ENCODE measurements at regions not wholly inside any gene's neighbourhood (a gene's known extent, or its start where the extent isn't known, plus 50 kb on each side); places are given as distances from the start of the nearest gene placed in this dataset.

DNA sequence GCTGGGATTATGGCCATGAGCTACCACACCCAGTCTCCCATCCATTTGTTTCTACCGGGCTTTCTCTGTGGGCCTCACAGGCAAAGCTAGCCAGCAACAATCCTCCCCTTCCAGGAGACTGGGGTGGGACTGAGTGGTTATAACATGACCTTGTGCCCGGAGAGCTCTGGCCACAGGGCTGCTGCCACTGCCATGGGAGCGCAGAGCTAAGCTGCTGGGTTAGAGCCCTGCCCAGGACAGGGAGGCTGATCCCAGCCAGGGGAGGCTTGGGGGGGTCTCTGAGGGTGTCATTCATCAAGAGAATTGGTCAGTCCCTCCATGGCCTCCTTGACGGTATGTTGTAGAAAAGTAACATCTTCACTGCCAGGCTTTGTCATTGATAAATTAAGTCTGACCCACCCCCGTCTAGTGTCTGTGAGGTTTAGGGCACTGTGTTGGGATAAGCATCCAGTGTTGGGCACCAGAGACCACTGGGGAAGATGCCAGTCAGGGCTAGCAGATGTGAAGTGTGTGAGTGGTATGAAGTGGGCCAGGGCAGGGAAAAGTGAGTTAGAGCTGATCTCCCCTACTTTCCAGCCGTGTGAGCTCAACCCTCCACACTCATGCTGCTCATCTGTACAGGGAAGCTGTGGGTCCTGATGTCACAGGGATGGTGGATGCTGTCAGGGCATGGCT, 368.4 kb upstream of the HS6ST1 start:
- H3K4me3 ChIP-seq (ENCODE audit: low read depth, low read length), result no peak overlapping the region
- TF ChIP-seq CTCF (IDR thresholded peaks at IDR 0.05; ENCODE audit: low read depth, low read length, missing control alignments), result no peak
- DNase-seq, result no peak
- no peaks in the 10 kb centered on the region for H3K27me3 ChIP-seq (replicated peaks)
- H3K36me3 ChIP-seq (replicated peaks), result no peaks in the 10 kb centered on the region
- in situ Hi-C loops (cut with HindIII; ENCODE audit: low pct_ligation_motif_present, low sequenced_read_pairs), result no loop called here
- no peak overlapping the region for H3K27ac ChIP-seq

- Histone ChIP-seq H3K27me3 (replicated peaks) (no peaks in the 10 kb centered on the region), H3K4me3 (ENCODE audit: low read depth, low read length) (no peak overlapping the region), H3K27ac (no peak overlapping the region), H3K36me3 (replicated peaks) (no peaks in the 10 kb centered on the region)
- in situ Hi-C loops (cut with HindIII; ENCODE audit: low pct_ligation_motif_present, low sequenced_read_pairs), result no loop called here
- DNase-seq, result no peak
- TF ChIP-seq CTCF (IDR thresholded peaks at IDR 0.05; ENCODE audit: low read depth, low read length, missing control alignments), result no peak
Observed at GRCh38 chr2:128687565-128687964, 368.9 kb upstream of the HS6ST1 start.

- Histone ChIP-seq H3K36me3 (replicated peaks) (no peaks in the 10 kb centered on the region), H3K27me3 (replicated peaks) (no peaks in the 10 kb centered on the region), H3K27ac (no peak overlapping the region), H3K4me3 (ENCODE audit: low read depth, low read length) (no peak overlapping the region)
- no peak for DNase-seq
- no peak for TF ChIP-seq CTCF (IDR thresholded peaks at IDR 0.05; ENCODE audit: low read depth, low read length, missing control alignments)
- in situ Hi-C loops (cut with HindIII; ENCODE audit: low pct_ligation_motif_present, low sequenced_read_pairs), result no loop called here
Observed at GRCh38 chr2:128689971-128690370, 371.3 kb upstream of the HS6ST1 start.

- no peak overlapping the region for H3K4me3 ChIP-seq (ENCODE audit: low read depth, low read length)
- no peaks in the 10 kb centered on the region for H3K36me3 ChIP-seq (replicated peaks)
- no peak for TF ChIP-seq CTCF (IDR thresholded peaks at IDR 0.05; ENCODE audit: low read depth, low read length, missing control alignments)
- H3K27me3 ChIP-seq (replicated peaks), result peaks cover under 1% of the 10 kb centered on the region
- DNase-seq, result no peak
- in situ Hi-C loops (cut with HindIII; ENCODE audit: low pct_ligation_motif_present, low sequenced_read_pairs), result no loop called here
- H3K27ac ChIP-seq, result no peak overlapping the region
Observed at GRCh38 chr2:128690431-128690830, 371.8 kb upstream of the HS6ST1 start.

DNA sequence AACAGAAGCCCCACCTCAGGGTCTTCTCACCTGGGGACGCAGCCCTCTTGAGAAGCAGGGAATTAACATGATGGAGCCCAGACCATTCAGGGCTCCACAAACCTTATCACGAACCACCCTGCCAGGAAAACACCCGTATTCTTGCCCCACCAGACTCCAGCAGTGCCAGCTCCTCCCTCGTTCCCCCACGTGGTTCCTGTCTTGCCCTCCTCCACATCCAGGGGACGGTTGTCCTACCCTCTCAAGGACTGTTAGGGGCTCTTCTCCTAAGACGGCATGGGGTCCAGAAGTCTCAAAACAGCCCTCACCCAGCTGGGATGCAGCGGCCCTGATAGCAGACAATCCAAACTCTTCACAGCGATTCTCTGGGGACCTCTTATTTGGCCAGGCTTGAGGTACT, 372.2 kb upstream of the HS6ST1 start:
- Histone ChIP-seq H3K36me3 (replicated peaks) (no peaks in the 10 kb centered on the region), H3K27me3 (replicated peaks) (peaks cover 2% of the 10 kb centered on the region), H3K27ac (no peak overlapping the region), H3K4me3 (ENCODE audit: low read depth, low read length) (no peak overlapping the region)
- DNase-seq, result no peak
- no peak for TF ChIP-seq CTCF (IDR thresholded peaks at IDR 0.05; ENCODE audit: low read depth, low read length, missing control alignments)
- in situ Hi-C loops (cut with HindIII; ENCODE audit: low pct_ligation_motif_present, low sequenced_read_pairs), result no loop called here

DNA sequence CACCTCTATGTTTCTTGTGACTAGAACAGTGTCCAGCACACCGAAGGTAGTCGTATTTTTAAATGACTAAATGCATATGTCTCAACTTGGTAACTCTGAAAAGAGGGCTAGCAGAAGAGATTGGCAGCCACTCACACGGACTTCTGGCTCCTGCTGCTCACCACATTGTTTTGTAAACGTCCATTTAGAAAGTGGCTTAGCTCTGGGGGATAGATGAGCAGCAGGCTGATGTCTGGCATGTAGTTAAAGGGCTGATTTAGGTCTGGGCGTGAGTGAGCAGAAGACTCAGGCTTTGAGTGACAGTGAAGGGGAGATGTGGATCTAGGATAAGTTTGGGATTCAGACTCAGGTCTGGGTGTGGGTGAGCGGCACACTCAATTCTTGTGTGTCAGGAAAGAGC, 372.9 kb upstream of the HS6ST1 start:
- H3K27ac ChIP-seq, result no peak overlapping the region
- in situ Hi-C loops (cut with HindIII; ENCODE audit: low pct_ligation_motif_present, low sequenced_read_pairs), result no loop called here
- no peak for TF ChIP-seq CTCF (IDR thresholded peaks at IDR 0.05; ENCODE audit: low read depth, low read length, missing control alignments)
- H3K4me3 ChIP-seq (ENCODE audit: low read depth, low read length), result no peak overlapping the region
- no peak for DNase-seq
- no peaks in the 10 kb centered on the region for H3K36me3 ChIP-seq (replicated peaks)
- peaks cover 2% of the 10 kb centered on the region for H3K27me3 ChIP-seq (replicated peaks)

Data from brain microvascular endothelial cell (primary cell).